GM18870 (cell line): ENCODE measurements at regions not wholly inside any gene's neighbourhood (a gene's known extent, or its start where the extent isn't known, plus 50 kb on each side); places are given as distances from the start of the nearest gene placed in this dataset.

Source experiments
- ATAC-seq: cut with Tn5 transposase; IDR thresholded peaks from one replicate; pipeline ENCODE4 v1.9.1; 2021; ENCODE audit warnings: moderate library complexity; ENCODE audit not compliant: unreplicated experiment

DNA sequence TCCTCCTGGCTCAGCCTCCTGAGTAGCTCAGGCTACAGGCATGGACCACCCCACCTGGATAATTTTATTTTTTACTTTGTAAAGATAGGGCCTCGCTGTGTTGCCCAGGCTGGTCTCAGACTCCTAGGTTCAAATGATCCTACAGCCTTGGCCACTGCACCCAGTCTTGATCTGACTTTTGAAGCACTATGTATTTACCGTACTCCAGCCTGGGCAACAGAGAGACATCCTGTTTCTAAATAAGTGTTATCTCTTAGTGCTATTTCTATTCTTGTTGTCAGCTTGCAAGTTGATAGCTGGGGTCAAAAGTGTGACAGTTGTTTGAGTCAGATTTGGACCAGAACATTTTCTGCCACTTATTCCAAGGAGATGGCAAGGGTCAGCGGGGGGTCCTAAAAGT, 486.4 kb downstream of the NPIPA7 start:
- no peak for ATAC-seq

DNA sequence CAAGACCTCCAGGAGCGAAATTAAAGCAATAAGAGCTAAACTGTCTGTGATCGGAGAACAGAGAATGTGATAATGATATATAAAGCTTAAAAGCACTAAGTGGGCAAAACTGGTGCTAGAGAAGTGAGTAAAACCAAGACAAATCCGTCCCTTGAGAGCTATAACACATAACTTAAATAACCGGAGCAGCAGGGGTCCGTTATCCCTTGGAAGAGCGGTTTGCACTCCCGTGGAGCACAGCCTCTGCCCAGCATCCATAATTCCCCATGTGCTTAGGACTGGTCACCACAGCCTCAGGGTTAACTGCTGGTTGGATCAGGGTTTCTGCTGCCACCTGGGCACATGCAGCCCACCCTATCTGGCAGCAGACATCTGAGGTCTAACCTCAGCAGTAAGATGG, 489.0 kb downstream of the NPIPA7 start:
- no peak for ATAC-seq

DNA sequence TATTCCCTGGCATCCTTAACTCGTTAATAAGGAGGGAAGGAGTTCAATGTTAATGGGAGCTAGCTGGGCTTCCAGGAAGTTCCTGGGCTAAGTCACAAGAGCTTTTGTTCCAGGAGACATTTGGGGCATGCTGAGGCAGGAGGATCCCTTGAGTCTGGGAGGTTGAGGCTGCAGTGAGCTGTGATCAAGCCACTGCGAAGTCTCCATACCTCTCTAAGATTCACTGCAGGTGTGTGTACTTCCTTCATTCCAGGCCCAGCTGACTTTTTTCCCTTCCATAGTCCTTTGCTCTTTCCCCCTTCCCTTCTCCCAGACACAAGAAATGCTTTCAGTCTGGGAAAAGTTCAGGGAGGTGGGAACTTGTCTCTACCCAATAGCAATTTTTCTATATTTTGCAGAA, 489.8 kb downstream of the NPIPA7 start:
- ATAC-seq = no peak

- no peak for ATAC-seq
Measured at GRCh38 chr16:16869746-16870145, 490.8 kb downstream of the NPIPA7 start.

DNA sequence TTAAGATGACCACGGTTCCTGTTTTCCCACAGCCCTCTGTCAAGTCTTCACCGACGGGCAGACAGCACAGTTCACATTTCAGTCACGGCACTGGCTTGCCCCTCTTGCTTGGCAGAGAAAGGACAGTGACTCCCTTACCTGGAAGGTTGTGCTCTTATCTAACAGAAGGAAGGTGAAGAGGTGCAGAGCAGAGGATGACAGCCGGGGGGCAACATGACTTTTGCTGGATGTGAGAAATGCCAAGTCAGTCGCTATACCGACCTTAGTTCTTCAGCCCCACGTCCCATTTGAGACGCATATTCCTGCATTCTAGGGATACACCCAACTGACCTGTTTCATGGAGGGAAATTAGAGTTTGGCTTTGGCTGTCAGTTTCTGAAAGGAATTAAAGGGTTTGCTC, 492.3 kb downstream of the NPIPA7 start:
- ATAC-seq = no peak

- no peak for ATAC-seq
Measured at GRCh38 chr16:16877061-16877460, 498.1 kb downstream of the NPIPA7 start.

DNA sequence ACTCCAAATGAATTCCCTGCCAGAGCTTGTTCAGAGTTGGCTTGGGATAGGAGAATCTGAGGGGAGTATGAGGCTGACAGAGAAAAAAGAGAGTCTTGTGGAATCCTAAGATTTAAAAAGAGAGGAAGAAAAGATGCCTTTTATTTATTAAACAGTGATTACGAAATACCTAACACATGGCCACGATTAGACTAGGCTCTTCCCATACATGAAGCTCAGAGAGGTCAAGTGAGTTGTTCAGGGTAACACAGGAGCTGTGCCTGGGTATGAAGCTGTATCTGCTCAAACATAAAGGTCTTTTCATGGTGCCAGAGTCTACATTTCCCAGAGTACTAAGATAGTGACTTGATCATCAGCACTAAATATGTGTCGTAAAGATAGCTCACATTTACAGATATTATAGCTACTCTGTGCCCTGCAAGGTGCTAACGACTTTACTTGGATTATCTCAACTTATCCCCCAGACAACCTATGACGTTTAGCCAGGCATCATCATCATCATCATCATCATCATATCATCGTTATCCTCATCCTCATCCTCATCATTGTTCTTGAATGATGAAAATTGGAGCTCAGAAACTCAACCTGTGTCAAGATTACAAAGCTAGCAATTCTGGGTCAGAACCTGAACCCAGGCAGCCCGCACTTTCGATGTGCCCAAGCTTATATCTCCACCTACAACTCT, 500.8 kb downstream of the NPIPA7 start:
- ATAC-seq = no peak

GRCh38 chr16:16881814-16882213, 502.9 kb downstream of the NPIPA7 start:
- ATAC-seq = no peak

DNA sequence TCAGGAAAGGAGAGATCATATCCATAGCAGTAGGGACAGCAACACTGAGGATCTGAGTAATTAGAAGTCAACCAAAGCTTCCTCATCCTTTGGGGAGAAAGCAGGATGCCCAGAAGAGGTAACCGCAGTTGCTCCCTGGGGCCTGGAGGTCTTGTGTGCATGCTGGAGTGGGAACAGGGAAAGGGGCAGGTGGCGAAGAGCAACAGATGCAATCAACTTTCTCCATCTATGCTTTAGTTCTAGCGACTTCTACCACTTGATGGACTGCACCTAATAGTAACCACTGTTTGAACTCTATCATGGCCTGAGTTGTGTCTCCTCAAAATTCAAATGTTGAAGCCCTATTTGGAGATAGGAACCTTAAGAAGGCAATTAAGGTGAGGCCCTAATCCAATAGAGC, 503.8 kb downstream of the NPIPA7 start:
- no peak for ATAC-seq

DNA sequence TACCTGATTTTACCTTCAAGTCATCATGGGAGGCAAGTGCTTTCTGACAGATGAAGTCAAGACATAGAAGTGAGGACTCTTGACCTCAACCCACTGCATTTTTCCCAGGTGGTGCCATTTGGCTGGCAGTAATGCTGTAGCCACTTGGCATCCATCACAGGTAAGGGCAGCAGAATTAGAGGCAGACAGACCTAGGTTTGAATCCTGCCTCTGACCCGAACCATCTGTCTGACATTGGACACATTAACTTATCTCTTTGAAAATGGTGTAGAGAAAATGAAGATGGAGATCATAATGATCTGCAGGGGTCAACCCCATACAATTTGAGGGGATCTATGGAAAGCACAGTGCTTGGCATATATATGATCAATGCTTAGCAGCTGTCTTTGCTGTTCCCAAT, 505.5 kb downstream of the NPIPA7 start:
- no peak for ATAC-seq

- no peak for ATAC-seq
Measured at GRCh38 chr16:16887193-16887592, 508.3 kb downstream of the NPIPA7 start.

DNA sequence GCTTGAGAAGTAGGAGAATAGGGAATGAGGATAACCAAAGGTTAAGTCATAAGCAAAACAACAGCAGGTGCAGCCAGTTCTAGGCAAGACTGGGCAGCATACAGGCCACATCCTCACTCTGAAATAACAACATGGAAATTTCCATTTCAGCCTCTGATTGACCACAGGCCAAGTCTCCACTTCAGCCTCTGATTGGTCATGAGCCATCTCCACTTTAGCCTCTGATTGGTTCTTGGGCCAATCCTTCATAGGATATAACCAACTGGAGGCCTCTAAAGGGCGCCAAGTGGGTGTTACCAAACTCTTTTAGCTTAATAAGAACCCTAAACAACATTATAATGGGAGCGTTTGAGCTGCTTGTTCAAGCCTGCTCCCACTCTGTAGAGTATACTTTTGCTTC, 512.0 kb downstream of the NPIPA7 start:
- no peak for ATAC-seq

DNA sequence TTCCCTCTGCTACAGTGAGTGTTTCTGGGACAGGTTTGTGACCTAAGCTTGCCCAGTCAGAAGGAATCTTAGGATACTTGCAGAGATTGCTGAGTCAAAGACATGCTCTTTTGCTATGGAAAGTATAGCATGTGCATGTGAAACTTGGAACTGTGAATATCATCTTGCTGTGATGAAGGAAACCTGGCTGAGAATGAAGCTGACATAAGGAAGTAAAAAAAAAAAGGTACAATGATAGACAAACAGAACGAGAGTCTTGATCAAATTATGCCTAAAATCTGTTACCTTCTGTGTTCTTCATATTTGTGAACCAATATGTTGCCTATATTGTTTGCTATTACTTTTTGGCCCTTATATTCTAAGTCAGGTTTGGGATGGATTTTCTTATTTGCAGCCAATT, 525.7 kb downstream of the NPIPA7 start:
- no peak for ATAC-seq

GRCh38 chr16:16905850-16906249, 526.9 kb downstream of the NPIPA7 start:
- ATAC-seq = no peak

DNA sequence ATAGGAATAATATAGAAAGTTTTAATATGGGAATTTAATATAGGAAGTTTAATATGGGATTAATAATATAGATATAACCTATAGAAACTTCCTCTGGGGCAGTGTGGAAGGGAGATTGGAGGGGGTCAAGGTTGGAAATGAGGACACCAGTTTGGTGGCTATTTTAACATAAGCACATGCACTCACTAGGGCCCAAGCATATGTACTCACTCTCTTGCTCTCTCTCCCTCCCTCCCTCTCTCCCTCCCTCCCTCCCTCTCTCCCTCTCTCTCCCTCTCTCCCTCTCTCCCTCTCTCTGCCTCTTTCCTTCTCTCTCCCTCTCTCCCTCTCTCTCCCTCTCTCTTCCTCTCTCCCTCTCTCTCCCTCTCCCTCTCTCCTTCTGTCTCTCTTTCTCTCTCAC, 528.1 kb downstream of the NPIPA7 start:
- no peak for ATAC-seq

DNA sequence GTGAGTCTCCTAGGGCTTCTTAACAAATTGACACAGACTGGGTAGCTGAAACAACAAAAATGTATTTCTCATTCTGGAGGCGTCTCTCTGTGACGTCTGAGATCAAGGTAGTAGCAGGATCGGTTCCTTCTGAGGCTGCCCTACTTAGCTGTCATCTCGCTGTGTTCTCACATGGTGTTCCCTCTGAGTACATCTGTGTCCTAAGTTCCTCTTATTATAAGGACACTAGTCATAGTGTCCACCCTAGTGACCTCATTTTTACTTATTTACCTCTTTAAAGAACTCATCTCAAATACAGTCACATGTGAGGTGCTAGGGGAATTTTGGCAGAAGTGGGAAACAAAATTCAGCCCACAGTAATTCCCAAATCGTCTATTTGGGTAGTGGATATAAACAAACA, 529.1 kb downstream of the NPIPA7 start:
- no peak for ATAC-seq

DNA sequence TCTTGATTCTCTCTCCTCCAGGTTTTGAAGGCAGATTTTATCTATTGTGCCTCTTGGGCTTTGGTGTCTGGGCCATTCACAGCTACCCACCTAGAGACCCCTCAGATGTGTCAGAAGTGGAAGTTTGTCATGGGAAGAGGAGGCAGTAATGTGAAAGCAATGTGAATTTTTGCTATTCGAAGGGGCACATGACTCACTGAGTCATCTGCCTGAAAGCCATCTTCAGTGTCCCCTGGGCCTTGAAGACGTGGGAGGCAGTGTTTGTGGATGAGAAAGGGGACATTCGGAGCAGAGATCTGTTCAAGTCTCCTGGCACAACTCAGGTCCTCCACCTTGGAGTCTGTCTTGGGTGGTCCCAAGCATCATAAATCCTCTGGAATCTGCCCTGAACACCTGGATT, 530.2 kb downstream of the NPIPA7 start:
- ATAC-seq = no peak

DNA sequence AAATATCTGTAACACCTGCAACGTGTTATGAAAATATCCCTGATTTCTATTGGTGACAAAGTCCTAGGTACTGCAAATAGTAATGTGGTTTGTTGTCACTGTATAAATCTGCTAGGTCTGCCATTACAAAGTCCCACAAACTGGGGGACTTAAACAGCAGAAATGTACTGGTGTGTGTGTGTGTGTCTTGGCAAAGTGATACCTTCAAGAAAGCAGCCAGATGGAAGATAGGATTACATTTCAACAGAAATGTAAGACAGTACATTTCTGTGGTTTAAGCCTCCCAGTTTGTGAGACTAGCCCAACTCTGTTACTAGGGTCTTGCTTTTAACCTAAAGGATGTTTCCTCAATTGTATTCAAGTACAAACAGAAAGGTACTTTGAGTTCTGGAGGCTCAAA, 531.7 kb downstream of the NPIPA7 start:
- ATAC-seq = no peak

- ATAC-seq = no peak
Measured at GRCh38 chr16:16915771-16916170, 536.8 kb downstream of the NPIPA7 start.

DNA sequence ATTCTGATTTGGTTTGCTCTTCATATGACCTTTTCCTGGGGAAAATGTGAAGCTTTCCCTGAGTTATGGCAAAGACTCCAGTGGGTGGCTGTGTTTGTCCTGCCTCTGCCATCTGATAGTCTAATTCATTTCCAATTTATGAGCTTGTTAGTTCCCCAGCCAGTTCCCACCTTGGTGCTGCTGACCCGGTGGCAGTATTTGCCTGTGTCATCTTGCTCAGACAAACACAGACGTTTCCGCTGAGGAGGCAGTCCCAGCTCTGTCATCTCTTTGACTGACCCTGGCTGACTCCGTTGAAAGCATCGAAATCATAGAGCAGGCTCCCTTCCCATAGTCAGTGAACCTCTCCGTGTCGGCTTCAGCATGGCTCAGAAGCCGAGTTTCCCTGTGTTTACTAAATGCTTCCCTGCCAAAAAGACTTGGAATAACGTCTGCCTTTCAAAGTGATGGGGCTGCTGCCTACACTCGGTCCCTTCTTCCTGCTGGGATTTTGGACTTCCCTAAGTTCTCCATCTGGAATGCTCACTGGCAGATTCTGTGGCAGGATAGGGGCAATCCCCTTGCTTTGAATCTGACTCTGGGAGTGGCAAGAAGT, 538.3 kb downstream of the NPIPA7 start:
- ATAC-seq = no peak

DNA sequence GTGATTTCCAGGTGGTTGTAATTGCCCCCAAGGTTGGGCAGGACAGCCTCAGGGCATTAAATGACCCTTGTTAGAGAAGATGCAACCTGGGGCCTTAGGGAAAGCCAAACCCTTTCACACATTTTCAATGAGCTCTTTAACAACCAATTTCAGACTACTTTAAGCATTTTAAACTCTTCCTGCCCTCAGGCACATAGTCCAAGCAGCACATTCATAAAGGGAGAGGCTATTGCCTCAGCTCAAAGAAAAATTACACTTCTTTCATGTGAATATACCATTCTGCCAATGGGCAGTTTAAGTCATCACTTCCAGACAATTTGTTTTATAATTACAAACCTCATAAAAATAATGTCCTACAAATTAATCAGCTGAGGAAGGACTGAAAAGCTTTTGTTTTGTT, 544.5 kb downstream of the NPIPA7 start:
- no peak for ATAC-seq

DNA sequence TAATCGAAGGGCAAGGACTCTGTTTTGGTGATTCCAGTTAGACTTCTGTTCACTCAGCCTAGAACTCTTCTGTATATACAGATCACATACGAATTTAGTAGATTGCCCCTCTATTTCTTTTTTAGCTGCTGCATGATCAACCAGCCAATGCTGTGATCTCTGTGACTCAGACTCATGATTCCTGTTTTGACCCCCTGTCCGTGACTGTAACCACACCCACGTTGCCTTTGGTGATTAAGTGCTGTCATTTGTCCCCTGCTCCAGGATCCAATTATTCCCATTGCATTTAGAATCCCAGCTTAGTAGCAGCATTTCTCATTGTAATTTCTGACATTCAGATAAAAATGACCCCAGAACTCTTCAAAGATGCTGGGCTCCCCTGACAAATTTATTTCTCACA, 545.7 kb downstream of the NPIPA7 start:
- no peak for ATAC-seq

DNA sequence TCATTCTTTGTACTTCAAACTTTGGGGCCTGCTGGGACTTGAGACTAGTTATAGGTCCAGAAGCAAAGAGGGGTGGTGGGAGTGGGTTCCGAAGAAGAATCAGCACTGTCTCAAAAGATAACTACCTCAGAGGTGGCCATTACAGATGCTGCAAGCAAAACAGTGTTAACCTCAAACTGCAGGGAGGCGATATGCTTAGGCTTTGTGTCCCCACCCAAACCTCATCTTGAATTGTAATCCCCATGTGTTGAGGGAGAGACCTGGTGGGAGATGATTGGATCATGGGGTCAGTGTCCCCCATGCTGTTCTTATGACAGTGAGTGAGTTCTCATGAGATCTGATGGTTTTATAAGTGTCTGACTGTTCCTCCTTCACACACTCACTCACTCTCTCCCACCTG, 545.3 kb downstream of the XYLT1 start:
- ATAC-seq = no peak
